Dendritic cell treated with granulocyte-macrophage colony-stimulating factor and Interleukin-4, amounts not matched to agents 40 ng/mL and 50 ng/mL, for 4 days (primary cell): ENCODE measurements at regions not wholly inside any gene's neighbourhood (a gene's known extent, or its start where the extent isn't known, plus 50 kb on each side); places are given as distances from the start of the nearest gene placed in this dataset.

ENCODE experiments used
- H3K27ac Mint-ChIP-seq: one replicate; pipeline ENCODE4 v1.8.0; 2022; ENCODE audit warnings: mild to moderate bottlenecking, mixed read lengths
- H3K27me3 Mint-ChIP-seq: one replicate; pipeline ENCODE4 v1.8.0; 2022; ENCODE audit warnings: mild to moderate bottlenecking, mixed read lengths
- H3K36me3 Mint-ChIP-seq: one replicate; pipeline ENCODE4 v1.8.0; 2022; ENCODE audit warnings: low read depth, mixed read lengths
- H3K4me1 Mint-ChIP-seq: one replicate; pipeline ENCODE4 v1.8.0; 2022; ENCODE audit warnings: low read depth, mixed read lengths
- H3K4me3 Mint-ChIP-seq: one replicate; pipeline ENCODE4 v1.8.0; 2022; ENCODE audit warnings: mild to moderate bottlenecking, moderate library complexity, mixed read lengths
- H3K9me3 Mint-ChIP-seq: one replicate; pipeline ENCODE4 v1.8.0; 2022; ENCODE audit warnings: mixed read lengths
- intact Hi-C: fragments of 100-400 bp; cut with micrococcal nuclease; formaldehyde crosslinking; loops from one replicate; pipeline ENCODE4 v1.15.0; 2022

DNA sequence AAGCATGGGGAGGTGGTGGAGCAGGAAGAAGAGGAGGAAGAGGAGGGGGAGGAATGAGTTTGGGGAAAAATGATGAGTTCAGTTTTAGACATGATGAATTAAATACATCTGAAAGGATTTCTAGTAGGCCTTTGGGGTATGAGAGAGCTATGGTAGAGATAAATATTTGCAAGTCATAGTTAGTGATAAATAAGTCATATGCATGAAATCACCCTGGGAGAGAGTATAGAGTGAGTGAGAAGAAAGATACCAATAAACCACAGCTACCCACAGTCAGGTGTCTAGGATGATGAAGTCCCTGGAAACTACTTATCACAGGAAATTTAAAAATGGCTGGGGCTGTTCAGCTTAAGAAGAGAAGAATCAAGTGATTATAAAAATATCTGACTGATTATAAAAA, 240.5 kb downstream of the RDH14 start:
- intact Hi-C loops: no loop called here
- Mint-ChIP-seq H3K27ac (no peak overlapping the region), H3K36me3 (no peaks in the 10 kb centered on the region), H3K27me3 (no peaks in the 10 kb centered on the region), H3K4me1 (no peaks in the 10 kb centered on the region), H3K9me3 (no peaks in the 10 kb centered on the region), H3K4me3 (no peak overlapping the region)

DNA sequence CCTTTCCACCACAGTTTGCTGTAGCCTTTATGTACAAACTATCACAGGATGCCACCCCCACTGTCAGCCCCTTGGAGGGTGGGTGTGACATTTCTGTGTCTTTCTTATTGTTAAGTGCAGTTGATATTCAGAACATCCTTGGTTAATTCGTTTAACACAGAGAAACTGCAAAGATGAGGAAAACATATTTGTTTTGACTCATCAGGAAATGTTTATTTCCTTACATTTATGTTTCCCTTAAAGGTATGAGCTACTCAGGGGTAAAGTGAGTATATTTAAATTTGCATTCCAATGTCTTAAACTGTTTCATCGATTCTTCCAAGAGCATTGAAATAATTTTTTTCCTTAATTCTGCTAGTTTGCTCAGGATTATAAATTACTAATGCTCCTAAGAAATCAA, 243.4 kb downstream of the RDH14 start:
- Mint-ChIP-seq H3K27ac (no peak overlapping the region), H3K36me3 (no peaks in the 10 kb centered on the region), H3K9me3 (no peaks in the 10 kb centered on the region), H3K4me1 (no peaks in the 10 kb centered on the region), H3K4me3 (no peak overlapping the region), H3K27me3 (no peaks in the 10 kb centered on the region)
- intact Hi-C loops: no loop called here

DNA sequence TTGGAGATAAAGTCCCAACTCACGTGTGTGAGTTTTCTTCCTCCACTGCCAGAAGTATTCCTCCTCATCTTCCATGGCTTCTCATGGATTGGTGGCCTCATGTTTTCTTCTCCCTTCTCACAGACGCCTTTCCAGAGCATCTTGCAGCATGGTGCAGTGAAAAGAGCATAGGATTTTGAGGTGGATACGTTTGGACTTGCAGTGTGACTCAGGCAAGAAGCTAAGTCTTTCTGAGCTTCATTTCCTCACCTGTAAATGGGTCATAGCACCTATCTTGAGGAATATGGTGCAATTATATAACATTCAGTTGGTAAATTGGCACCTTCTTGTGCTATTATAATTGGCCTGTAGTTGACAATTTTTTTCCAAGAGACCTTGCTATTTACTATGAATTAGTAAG, 247.6 kb downstream of the RDH14 start:
- intact Hi-C loops: no loop called here
- Mint-ChIP-seq H3K36me3 (no peaks in the 10 kb centered on the region), H3K9me3 (no peaks in the 10 kb centered on the region), H3K4me3 (no peak overlapping the region), H3K4me1 (no peaks in the 10 kb centered on the region), H3K27ac (no peak overlapping the region), H3K27me3 (no peaks in the 10 kb centered on the region)

GRCh38 chr2:18311420-18312195, 248.8 kb downstream of the RDH14 start:
- Mint-ChIP-seq H3K27ac (no peak overlapping the region), H3K4me3 (no peak overlapping the region), H3K4me1 (no peaks in the 10 kb centered on the region), H3K27me3 (no peaks in the 10 kb centered on the region), H3K36me3 (no peaks in the 10 kb centered on the region), H3K9me3 (peaks cover 4% of the 10 kb centered on the region)
- intact Hi-C loops: no loop called here

DNA sequence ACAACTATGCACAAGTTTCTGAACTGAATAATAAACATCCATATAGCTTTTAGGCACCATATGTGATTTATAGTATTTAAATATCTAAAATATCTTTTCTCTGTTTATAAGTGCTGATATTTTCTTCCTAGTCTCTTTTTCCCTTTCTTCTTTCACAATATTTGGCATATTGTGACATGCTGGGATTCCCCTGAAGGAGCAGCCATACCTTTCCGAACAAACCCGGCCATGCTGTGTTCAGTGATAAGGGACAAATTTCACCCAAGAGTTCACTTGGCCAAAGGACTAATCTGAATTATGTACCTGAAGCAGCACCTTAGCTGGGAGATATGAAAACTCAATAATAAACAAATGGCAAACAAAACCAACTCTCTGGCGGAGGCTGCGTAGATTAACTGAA, 250.8 kb downstream of the RDH14 start:
- H3K27me3 Mint-ChIP-seq: no peaks in the 10 kb centered on the region
- H3K4me3 Mint-ChIP-seq: no peak overlapping the region
- no peaks in the 10 kb centered on the region for H3K4me1 Mint-ChIP-seq
- no peak overlapping the region for H3K27ac Mint-ChIP-seq
- peaks cover 16% of the 10 kb centered on the region for H3K9me3 Mint-ChIP-seq
- intact Hi-C loops: no loop called here
- H3K36me3 Mint-ChIP-seq: no peaks in the 10 kb centered on the region

GRCh38 chr2:18309188-18309587, 251.3 kb downstream of the RDH14 start:
- intact Hi-C loops: no loop called here
- no peaks in the 10 kb centered on the region for H3K27me3 Mint-ChIP-seq
- H3K4me3 Mint-ChIP-seq: no peak overlapping the region
- no peak overlapping the region for H3K27ac Mint-ChIP-seq
- H3K9me3 Mint-ChIP-seq: peaks cover 16% of the 10 kb centered on the region
- no peaks in the 10 kb centered on the region for H3K4me1 Mint-ChIP-seq
- H3K36me3 Mint-ChIP-seq: no peaks in the 10 kb centered on the region

GRCh38 chr2:18304849-18305248, 255.6 kb downstream of the RDH14 start:
- Mint-ChIP-seq H3K9me3 (peaks cover 16% of the 10 kb centered on the region), H3K4me3 (no peak overlapping the region), H3K27ac (no peak overlapping the region), H3K4me1 (no peaks in the 10 kb centered on the region), H3K36me3 (no peaks in the 10 kb centered on the region), H3K27me3 (no peaks in the 10 kb centered on the region)
- intact Hi-C loops: no loop called here

DNA sequence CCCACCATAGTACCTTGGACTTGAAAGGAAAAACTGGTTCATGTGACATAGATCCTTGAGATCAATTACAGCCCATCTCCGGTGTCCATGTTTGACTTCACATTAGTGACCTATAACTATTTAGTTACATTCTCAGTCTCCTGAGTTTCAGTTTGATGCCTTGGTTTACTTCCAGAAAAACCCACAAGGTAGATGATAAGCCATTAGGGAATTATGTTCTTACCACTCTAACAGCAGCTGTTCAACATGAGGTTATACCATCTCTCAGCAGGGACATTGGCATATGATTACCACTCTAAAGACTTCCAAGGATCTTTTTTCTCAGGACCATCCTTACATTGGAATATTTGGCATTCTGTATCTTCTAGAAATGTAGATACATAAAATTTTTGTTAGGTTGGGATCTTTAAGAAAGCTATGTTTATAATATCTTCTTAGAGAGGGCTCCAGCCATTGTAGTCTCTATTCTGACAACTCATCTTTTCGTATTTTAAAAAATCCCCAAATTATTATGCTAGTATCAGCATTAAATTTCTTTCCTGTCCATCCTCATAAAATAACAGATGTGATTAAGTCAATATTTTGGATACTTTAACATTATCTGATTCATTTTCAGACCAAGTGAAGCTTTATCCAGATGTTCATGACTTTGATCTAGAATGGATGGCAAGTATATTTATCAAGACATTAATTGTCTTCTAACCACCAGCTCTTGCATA, 258.9 kb downstream of the RDH14 start:
- Mint-ChIP-seq H3K27me3 (no peaks in the 10 kb centered on the region), H3K27ac (no peak overlapping the region), H3K36me3 (no peaks in the 10 kb centered on the region), H3K4me1 (no peaks in the 10 kb centered on the region), H3K4me3 (no peak overlapping the region), H3K9me3 (peaks cover 12% of the 10 kb centered on the region)
- intact Hi-C loops: no loop called here

GRCh38 chr2:18299423-18300212, 260.8 kb downstream of the RDH14 start:
- H3K4me1 Mint-ChIP-seq: no peaks in the 10 kb centered on the region
- H3K9me3 Mint-ChIP-seq: no peaks in the 10 kb centered on the region
- intact Hi-C loops: no loop called here
- no peak overlapping the region for H3K27ac Mint-ChIP-seq
- no peaks in the 10 kb centered on the region for H3K36me3 Mint-ChIP-seq
- no peak overlapping the region for H3K4me3 Mint-ChIP-seq
- no peaks in the 10 kb centered on the region for H3K27me3 Mint-ChIP-seq

DNA sequence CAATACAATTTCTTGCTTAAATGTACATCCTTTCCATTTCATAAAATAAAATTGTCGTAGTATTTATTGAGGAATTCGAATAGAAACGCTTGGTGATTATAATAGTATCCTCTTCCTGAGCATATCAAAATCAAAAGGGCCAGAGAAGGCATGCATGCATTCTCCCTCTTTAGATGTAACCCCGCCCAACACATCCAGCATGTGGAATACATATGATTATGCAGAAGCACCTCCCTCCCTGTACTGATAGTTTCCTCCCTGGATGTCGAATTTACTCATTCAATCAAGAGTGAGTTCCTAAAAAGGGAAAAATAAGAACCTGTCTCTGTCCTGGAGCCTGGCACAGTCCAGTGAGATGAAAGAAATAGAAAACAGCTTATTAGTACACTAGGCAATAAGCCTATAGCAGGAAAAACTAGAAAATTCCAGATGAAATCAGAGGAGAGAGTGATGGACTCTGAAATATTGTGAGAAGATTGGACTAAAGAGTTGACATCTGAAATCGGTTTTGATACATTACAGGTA, 262.9 kb downstream of the RDH14 start:
- intact Hi-C loops: no loop called here
- Mint-ChIP-seq H3K4me3 (no peak overlapping the region), H3K9me3 (no peaks in the 10 kb centered on the region), H3K36me3 (no peaks in the 10 kb centered on the region), H3K27me3 (no peaks in the 10 kb centered on the region), H3K4me1 (no peaks in the 10 kb centered on the region), H3K27ac (no peak overlapping the region)

DNA sequence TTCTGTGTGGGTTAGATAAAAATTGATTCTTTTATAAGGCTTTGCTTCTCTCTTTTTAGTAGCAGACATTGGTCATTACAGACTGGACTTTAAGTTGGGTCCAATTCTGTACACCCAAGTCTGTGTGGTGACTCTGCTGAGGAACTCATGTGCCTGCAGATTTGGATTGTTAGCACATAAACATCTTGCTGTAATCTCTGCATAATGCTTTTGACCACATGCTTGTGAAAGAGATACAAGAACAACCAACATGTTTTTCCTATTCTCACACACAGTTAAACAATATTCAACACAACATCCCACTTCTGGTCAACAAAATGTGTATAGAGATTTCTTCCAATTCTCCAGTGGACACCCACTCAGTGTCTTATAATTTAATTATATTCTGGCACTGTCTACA, 270.1 kb downstream of the RDH14 start:
- H3K9me3 Mint-ChIP-seq: peaks cover 6% of the 10 kb centered on the region
- no peaks in the 10 kb centered on the region for H3K27me3 Mint-ChIP-seq

DNA sequence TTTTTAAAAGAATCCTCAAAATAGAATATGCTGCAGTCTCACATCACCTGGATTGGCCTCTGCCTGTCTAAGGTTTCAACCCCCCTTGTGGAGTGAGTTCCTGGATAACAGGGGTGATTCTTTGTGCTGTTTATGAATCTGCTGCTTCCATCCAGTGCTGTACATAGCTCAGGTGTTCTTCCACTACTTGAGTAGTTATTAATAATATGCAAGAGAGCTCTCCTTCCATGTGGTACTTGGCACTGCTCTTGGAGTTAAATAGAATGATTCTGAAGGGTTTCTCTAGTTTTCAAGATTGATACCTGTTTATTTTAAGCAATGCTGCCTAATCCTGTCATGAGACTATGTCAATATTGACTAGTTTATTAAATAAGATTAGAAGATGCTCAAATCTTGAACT, 273.6 kb downstream of the RDH14 start:
- H3K9me3 Mint-ChIP-seq: peaks cover 7% of the 10 kb centered on the region
- no peaks in the 10 kb centered on the region for H3K4me1 Mint-ChIP-seq
- no peaks in the 10 kb centered on the region for H3K27me3 Mint-ChIP-seq
- no peak overlapping the region for H3K4me3 Mint-ChIP-seq
- intact Hi-C loops: no loop called here
- no peaks in the 10 kb centered on the region for H3K36me3 Mint-ChIP-seq
- no peak overlapping the region for H3K27ac Mint-ChIP-seq

More for the DNA sequence above, 270.1 kb downstream of the RDH14 start:
- no peak overlapping the region for H3K27ac Mint-ChIP-seq
- no peaks in the 10 kb centered on the region for H3K36me3 Mint-ChIP-seq
- no peaks in the 10 kb centered on the region for H3K4me1 Mint-ChIP-seq
- H3K4me3 Mint-ChIP-seq: no peak overlapping the region
- intact Hi-C loops: no loop called here

DNA sequence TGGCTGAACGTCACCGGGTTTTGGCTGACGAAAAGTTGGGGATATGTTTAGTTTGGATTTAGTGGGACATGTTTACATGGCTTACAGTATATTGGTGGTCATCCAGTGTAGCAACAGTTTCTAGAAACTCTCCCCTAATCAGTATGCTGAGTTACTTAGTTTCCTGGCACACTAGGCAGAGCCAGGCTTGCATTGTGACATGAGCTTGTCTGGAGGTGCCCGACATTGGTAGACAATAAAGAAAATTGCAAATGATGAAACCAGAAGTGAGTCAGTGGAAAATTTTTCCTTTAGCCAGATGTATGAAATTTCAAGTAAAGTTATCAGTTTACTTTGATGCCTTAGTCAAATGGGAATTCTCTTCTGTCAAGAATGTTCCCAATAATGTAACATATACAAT, 276.1 kb downstream of the RDH14 start:
- no peak overlapping the region for H3K27ac Mint-ChIP-seq
- intact Hi-C loops: no loop called here
- H3K4me1 Mint-ChIP-seq: no peaks in the 10 kb centered on the region
- no peak overlapping the region for H3K4me3 Mint-ChIP-seq
- H3K27me3 Mint-ChIP-seq: no peaks in the 10 kb centered on the region
- no peaks in the 10 kb centered on the region for H3K36me3 Mint-ChIP-seq
- H3K9me3 Mint-ChIP-seq: peaks cover 7% of the 10 kb centered on the region

- H3K36me3 Mint-ChIP-seq: no peaks in the 10 kb centered on the region
- H3K4me1 Mint-ChIP-seq: no peaks in the 10 kb centered on the region
- intact Hi-C loops: no loop called here
- no peak overlapping the region for H3K27ac Mint-ChIP-seq
- peaks cover 7% of the 10 kb centered on the region for H3K9me3 Mint-ChIP-seq
- H3K4me3 Mint-ChIP-seq: no peak overlapping the region
- H3K27me3 Mint-ChIP-seq: no peaks in the 10 kb centered on the region
Observed at GRCh38 chr2:18282026-18282425, 278.4 kb downstream of the RDH14 start.
